Body of pancreas (tissue), 4 donors: ENCODE measurements at regions not wholly inside any gene's neighbourhood (a gene's known extent, or its start where the extent isn't known, plus 50 kb on each side); places are given as distances from the start of the nearest gene placed in this dataset.

Experiments
- CTCF ChIP-seq, 7 experiments: fragments of 450-650 bp in 4 of 7; fragments of 200-600 bp in 3 of 7; sonication (generic) in 3 of 7; IDR thresholded peaks; one replicate each; pipeline ENCODE4 v1.5.1; 2016 to 2019; ENCODE audit warnings: antibody characterized with exemption in 7 of 7
- POLR2A ChIP-seq, 3 donors: fragments of 450-650 bp; IDR thresholded peaks; one replicate each; pipeline ENCODE4 v1.6.1; 2016; ENCODE audit warnings: antibody characterized with exemption in 3 of 3, mild to moderate bottlenecking in 2 of 3

GRCh38 chr11:104588446-104588845 lies 309.8 kb downstream of the CASP12 start:
- TF ChIP-seq CTCF (IDR thresholded peaks at IDR 0.05) (no peak), POLR2A (IDR thresholded peaks at IDR 0.05) (no peak)
